ENCODE measurements at regions not wholly inside any gene's neighbourhood (a gene's known extent, or its start where the extent isn't known, plus 50 kb on each side); places are given as distances from the start of the nearest gene placed in this dataset.

- no peaks in the 10 kb centered on the region for H3K4me1 Mint-ChIP-seq
- ChIA-PET POLR2A (no interaction called here), CTCF (interaction anchor here (1.0 to 1.4 kb wide), 3 partner anchors 17 to 330 kb away, joined by 3 to 5 read pairs (median 5); no protein-coding TSS in a partner anchor)
- H3K4me3 Mint-ChIP-seq: no peak overlapping the region
- peaks cover 22% of the 10 kb centered on the region for H3K9me3 Mint-ChIP-seq
- H3K27ac Mint-ChIP-seq: no peak overlapping the region
- TF ChIP-seq MLX (CRISPR knock-in tag; IDR thresholded peaks at IDR 0.05) (no peak), NR3C1 (CRISPR knock-in tag; conservative IDR thresholded peaks at IDR 0.05; ENCODE audit: low read depth) (no peak), SOX15 (CRISPR knock-in tag; IDR thresholded peaks at IDR 0.05) (no peak), TEAD4 (CRISPR knock-in tag; IDR thresholded peaks at IDR 0.05) (no peak), ATF1 (CRISPR knock-in tag; IDR thresholded peaks at IDR 0.05) (no peak), CBFB (CRISPR knock-in tag; IDR thresholded peaks at IDR 0.05; ENCODE audit: low read depth) (no peak), ZNF532 (CRISPR knock-in tag; IDR thresholded peaks at IDR 0.05; ENCODE audit: borderline replicate concordance) (no peak), AR (CRISPR knock-in tag; IDR thresholded peaks at IDR 0.05) (no peak), ZBTB21 (CRISPR knock-in tag; IDR thresholded peaks at IDR 0.05; ENCODE audit: borderline replicate concordance) (no peak), OVOL2 (CRISPR knock-in tag; IDR thresholded peaks at IDR 0.05; ENCODE audit: borderline replicate concordance) (no peak)
- TF ChIP-seq, protein P1, sequence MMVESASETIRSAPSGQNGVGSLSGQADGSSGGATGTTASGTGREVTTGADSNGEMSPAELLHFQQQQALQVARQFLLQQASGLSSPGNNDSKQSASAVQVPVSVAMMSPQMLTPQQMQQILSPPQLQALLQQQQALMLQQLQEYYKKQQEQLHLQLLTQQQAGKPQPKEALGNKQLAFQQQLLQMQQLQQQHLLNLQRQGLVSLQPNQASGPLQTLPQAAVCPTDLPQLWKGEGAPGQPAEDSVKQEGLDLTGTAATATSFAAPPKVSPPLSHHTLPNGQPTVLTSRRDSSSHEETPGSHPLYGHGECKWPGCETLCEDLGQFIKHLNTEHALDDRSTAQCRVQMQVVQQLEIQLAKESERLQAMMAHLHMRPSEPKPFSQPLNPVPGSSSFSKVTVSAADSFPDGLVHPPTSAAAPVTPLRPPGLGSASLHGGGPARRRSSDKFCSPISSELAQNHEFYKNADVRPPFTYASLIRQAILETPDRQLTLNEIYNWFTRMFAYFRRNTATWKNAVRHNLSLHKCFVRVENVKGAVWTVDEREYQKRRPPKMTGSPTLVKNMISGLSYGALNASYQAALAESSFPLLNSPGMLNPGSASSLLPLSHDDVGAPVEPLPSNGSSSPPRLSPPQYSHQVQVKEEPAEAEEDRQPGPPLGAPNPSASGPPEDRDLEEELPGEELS (CRISPR knock-in tag; IDR thresholded peaks at IDR 0.05): no peak
- DNase-seq (ENCODE audit: low spot score): no peak
- no peaks in the 10 kb centered on the region; the same call in none of the 2 replicates for H3K36me3 Mint-ChIP-seq
- ATAC-seq: no peak
- H3K27me3 Mint-ChIP-seq (ENCODE audit: low read depth): no peaks in the 10 kb centered on the region
Observed at GRCh38 chr6:133585978-133586377, 302.9 kb upstream of the TCF21 start.

DNA sequence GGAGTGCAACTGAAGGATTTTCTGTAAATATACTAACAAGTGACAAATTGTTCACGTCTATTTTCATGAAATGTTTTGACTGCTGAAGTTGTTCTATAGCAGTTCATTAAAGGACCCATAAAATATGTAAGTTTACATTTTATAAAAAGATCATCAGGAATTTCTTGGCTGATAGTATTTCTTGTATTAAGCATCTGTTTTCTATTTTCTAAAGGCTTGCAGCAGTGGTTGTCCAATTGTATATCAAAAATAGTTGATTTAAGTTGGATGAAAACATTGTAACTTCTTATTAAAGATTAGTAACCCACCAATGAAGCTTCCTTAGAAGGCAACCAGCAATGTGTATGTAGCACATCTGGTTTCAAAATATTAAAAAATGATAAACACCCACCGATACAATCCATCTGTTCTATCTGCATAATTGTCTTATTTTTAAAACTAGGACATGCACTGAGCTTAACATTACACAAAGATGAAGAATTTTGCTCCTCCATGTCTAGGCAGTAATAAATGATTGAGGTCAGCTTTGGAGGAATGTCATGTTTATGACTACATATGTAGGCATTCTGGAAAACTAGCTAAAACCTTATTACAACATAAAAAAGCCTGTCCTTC lies 301.3 kb upstream of the TCF21 start:
- ATAC-seq: no peak
- TF ChIP-seq CREM (CRISPR knock-in tag; IDR thresholded peaks at IDR 0.05) (no peak), MLX (CRISPR knock-in tag; IDR thresholded peaks at IDR 0.05) (no peak), TP53 (CRISPR knock-in tag; IDR thresholded peaks at IDR 0.05) (no peak), CREB1 (CRISPR knock-in tag; IDR thresholded peaks at IDR 0.05) (no peak), MXD4 (CRISPR knock-in tag; IDR thresholded peaks at IDR 0.05; ENCODE audit: borderline replicate concordance) (no peak), ELF4 (CRISPR knock-in tag; IDR thresholded peaks at IDR 0.05; ENCODE audit: low read depth) (no peak), ZNF396 (CRISPR knock-in tag; IDR thresholded peaks at IDR 0.05; ENCODE audit: borderline replicate concordance) (no peak), ZNF671 (CRISPR knock-in tag; IDR thresholded peaks at IDR 0.05) (no peak), CBFB (CRISPR knock-in tag; IDR thresholded peaks at IDR 0.05; ENCODE audit: low read depth) (no peak), ATF3 (CRISPR knock-in tag; conservative IDR thresholded peaks at IDR 0.05) (no peak), ZNF121 (CRISPR knock-in tag; IDR thresholded peaks at IDR 0.05) (no peak), ATF1 (CRISPR knock-in tag; IDR thresholded peaks at IDR 0.05) (no peak)
- TF ChIP-seq, protein P2, sequence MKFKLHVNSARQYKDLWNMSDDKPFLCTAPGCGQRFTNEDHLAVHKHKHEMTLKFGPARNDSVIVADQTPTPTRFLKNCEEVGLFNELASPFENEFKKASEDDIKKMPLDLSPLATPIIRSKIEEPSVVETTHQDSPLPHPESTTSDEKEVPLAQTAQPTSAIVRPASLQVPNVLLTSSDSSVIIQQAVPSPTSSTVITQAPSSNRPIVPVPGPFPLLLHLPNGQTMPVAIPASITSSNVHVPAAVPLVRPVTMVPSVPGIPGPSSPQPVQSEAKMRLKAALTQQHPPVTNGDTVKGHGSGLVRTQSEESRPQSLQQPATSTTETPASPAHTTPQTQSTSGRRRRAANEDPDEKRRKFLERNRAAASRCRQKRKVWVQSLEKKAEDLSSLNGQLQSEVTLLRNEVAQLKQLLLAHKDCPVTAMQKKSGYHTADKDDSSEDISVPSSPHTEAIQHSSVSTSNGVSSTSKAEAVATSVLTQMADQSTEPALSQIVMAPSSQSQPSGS (CRISPR knock-in tag; IDR thresholded peaks at IDR 0.05; ENCODE audit: borderline replicate concordance, low read depth): no peak
- POLR2A ChIA-PET: no interaction called here
- no peak overlapping the region for H3K4me3 Mint-ChIP-seq
- CTCF ChIA-PET: interaction anchor here (0.6 kb wide), 2 partner anchors 18 to 880 kb away, joined by 3 read pairs; no protein-coding TSS in a partner anchor
- H3K27me3 Mint-ChIP-seq (ENCODE audit: low read depth): no peaks in the 10 kb centered on the region
- no peak overlapping the region for H3K27ac Mint-ChIP-seq
- DNase-seq (ENCODE audit: low spot score): no peak
- H3K36me3 Mint-ChIP-seq: no peaks in the 10 kb centered on the region
- H3K4me1 Mint-ChIP-seq: no peaks in the 10 kb centered on the region
- peaks cover 6% of the 10 kb centered on the region for H3K9me3 Mint-ChIP-seq
